Mucosa of rectum (tissue), 2 donors: ENCODE measurements at regions not wholly inside any gene's neighbourhood (a gene's known extent, or its start where the extent isn't known, plus 50 kb on each side); places are given as distances from the start of the nearest gene placed in this dataset.

Experiments used
- H3K27ac ChIP-seq, 2 donors: one replicate each; pipeline ENCODE4 v1.7.0; 2013; ENCODE audit warnings: inconsistent platforms in 2 of 2, low read depth in 2 of 2, low read length in 2 of 2
- H3K27me3 ChIP-seq, 2 donors: one replicate each; pipeline ENCODE4 v1.7.0; 2013; ENCODE audit warnings: low read length in 2 of 2; ENCODE audit not compliant: control insufficient read depth in 2 of 2, insufficient read depth in 2 of 2
- H3K36me3 ChIP-seq, 2 donors: one replicate each; pipeline ENCODE4 v1.7.0; 2013; ENCODE audit warnings: low read length in 2 of 2; ENCODE audit not compliant: control insufficient read depth in 2 of 2, insufficient read depth in 2 of 2
- H3K4me1 ChIP-seq, 2 donors: one replicate each; pipeline ENCODE4 v1.7.0; 2013; ENCODE audit warnings: low read length in 2 of 2, mild to moderate bottlenecking in 1 of 2; ENCODE audit not compliant: control insufficient read depth in 2 of 2, insufficient read depth in 2 of 2
- H3K4me3 ChIP-seq, 2 donors: one replicate each; pipeline ENCODE4 v1.7.0; 2013; ENCODE audit warnings: low read length in 2 of 2
- H3K9ac ChIP-seq, 2 donors: one replicate each; pipeline ENCODE4 v1.7.0; 2013; ENCODE audit warnings: low read length in 2 of 2, low read depth in 1 of 2, mild to moderate bottlenecking in 1 of 2
- H3K9me3 ChIP-seq, 2 donors: one replicate each; pipeline ENCODE4 v1.7.0; 2013; ENCODE audit warnings: low read length in 2 of 2; ENCODE audit not compliant: control insufficient read depth in 2 of 2
- donor health status: healthy.
- donor health status: Normal muscosa, but diverticular disease.

DNA sequence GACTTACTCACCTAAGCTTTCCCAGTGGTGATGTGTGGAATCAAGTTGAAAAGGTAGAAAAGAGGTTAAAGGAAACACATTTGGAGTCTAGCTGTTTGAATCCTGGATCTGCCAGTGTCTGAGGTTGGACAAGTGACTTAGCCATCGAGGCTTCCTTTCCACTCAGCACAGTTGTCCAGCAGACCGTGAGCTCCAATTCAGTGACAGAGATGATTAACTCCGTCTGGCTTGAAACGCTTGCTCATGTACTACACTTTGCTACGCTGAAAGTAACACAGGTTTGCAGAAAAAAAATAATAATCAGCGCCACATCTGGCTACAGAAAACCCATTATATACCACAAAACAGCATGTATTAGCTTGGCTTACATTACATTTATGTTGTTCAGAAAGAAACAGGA, 364.9 kb upstream of the MCTP2 start:
- H3K4me1 ChIP-seq, result no peaks in the 10 kb centered on the region
- H3K4me3 ChIP-seq, result no peak overlapping the region
- H3K27ac ChIP-seq, result no peak overlapping the region
- no peaks in the 10 kb centered on the region for H3K9me3 ChIP-seq
- no peaks in the 10 kb centered on the region for H3K27me3 ChIP-seq
- H3K36me3 ChIP-seq, result no peaks in the 10 kb centered on the region
- no peak overlapping the region for H3K9ac ChIP-seq

DNA sequence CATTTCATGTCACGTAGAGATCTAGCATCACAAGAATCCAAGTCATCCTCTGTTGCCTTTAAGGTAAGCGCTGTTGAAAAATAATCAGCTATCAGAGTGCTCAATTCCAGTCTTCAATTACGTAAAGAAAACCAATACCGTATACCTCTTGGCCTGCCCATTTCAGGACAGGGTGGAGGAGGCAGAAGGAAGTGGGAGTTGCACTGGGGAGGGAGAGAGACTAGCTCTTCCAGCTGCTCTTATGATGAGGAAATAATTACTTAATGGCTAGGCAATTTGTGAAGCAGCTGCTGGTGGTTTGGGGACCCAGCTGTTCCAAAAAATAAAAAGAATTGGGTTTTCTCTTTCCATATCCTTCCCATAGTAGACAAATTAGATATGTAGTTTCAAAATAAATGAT, 365.8 kb upstream of the MCTP2 start:
- Histone ChIP-seq H3K36me3 (no peaks in the 10 kb centered on the region), H3K27me3 (no peaks in the 10 kb centered on the region), H3K9me3 (no peaks in the 10 kb centered on the region), H3K9ac (no peak overlapping the region), H3K27ac (peak overlapping the region in 1 of 2 donors; percentile 39), H3K4me1 (no peaks in the 10 kb centered on the region), H3K4me3 (no peak overlapping the region)

DNA sequence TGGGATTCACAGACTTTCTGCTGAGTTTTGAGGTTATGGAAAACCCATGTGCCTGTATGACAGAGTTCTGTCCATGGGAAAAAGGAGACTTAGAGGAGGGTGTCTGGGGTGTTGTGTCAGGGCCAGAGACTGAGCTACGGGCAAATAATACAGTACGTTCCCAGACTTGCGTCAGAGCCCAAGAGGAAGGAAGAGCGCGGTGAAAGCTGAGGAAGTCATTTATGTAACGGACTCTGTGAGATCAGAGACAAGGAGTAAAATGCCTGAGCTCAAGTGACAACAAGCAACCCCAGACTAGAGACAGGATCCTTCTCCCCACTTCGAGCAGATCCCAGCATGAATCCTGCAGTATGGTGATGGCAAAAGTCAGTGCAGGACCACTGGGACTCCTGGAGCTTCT, 368.6 kb upstream of the MCTP2 start:
- Histone ChIP-seq H3K9ac (no peak overlapping the region), H3K27me3 (no peaks in the 10 kb centered on the region), H3K9me3 (no peaks in the 10 kb centered on the region), H3K4me3 (no peak overlapping the region), H3K27ac (peak overlapping the region in 1 of 2 donors; percentile 32), H3K36me3 (no peaks in the 10 kb centered on the region), H3K4me1 (no peaks in the 10 kb centered on the region)

DNA sequence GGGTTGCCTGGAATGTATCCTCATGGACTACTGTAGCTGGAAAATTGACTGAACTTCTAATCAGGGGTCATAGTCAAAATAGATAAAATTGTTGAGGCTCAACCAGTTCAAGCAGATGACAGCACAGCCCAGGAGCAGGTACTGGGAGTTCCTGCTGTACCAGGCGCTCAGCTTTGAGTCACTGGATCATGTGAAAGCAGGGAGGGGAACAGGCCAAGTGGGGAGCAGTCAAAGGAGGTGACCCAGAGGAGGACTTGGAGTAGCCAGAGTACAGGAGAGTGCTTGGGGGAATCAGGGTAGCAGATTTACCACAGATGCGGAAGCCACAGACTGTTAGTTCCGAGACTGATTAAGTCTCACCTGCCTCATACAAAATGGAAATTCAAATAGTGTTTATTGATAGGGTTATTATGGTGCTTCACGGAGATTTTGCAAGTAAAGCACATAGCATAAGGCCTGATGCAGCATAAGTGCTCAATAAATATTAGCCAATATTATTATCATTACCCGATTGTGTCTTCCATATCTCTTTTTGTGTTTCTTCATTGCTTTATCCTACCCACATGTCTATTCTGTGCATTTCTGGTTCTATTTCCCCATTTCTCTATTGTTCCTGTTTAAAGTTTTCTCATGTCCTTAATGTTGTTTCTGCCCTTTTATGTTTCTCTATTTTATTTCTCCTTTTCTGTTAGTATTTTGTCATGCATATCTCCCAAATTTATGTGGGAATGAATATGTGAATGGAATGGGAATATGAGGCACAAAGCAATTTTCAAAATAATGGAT, 369.2 kb upstream of the MCTP2 start:
- H3K9me3 ChIP-seq, result no peaks in the 10 kb centered on the region
- H3K9ac ChIP-seq, result no peak overlapping the region
- no peaks in the 10 kb centered on the region for H3K4me1 ChIP-seq
- H3K4me3 ChIP-seq, result no peak overlapping the region
- H3K36me3 ChIP-seq, result no peaks in the 10 kb centered on the region
- H3K27me3 ChIP-seq, result no peaks in the 10 kb centered on the region
- H3K27ac ChIP-seq, result peak overlapping the region in 1 of 2 donors; percentile 25

DNA sequence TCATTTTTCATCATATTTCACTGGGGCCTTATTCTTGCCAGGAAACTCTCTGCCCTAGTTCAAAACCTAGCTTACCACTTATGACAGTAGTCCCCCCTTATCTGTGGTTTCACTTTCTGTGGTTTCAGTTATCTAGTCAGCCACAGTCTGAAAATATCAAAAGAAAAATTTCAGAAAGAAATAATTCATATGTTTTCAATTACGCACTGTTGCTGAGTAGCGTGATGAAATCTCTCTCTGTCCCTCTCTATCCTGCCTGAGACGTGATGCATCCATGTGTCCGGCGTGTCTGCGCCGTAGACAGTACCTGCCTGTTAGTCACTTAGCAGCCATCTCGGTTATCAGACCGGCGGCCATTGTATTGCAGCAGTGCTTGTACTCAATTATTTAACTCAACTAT, 369.9 kb upstream of the MCTP2 start:
- no peaks in the 10 kb centered on the region for H3K36me3 ChIP-seq
- no peaks in the 10 kb centered on the region for H3K9me3 ChIP-seq
- H3K27me3 ChIP-seq, result no peaks in the 10 kb centered on the region
- H3K9ac ChIP-seq, result no peak overlapping the region
- no peak overlapping the region for H3K4me3 ChIP-seq
- H3K27ac ChIP-seq, result no peak overlapping the region
- no peaks in the 10 kb centered on the region for H3K4me1 ChIP-seq

DNA sequence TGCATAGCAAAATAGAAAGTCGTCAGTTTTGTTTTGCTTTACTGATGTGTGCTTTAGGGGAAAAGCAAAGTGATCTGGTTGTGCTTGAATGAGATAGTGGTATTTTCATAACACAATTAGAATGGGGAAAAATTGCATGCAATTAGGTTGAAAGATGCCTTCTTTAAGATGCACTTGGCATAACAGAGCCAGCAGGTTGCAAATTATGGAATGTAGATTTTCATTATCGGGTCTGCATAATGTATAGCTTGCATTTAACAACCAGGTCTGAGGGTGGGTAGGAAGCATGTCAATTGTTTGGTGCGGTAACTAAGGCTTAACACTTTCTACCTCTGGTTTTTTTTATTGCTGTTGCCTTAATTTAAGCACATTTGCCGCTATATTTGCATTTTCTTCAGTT, 370.7 kb upstream of the MCTP2 start:
- Histone ChIP-seq H3K4me3 (no peak overlapping the region), H3K27me3 (no peaks in the 10 kb centered on the region), H3K9me3 (no peaks in the 10 kb centered on the region), H3K27ac (no peak overlapping the region), H3K4me1 (no peaks in the 10 kb centered on the region), H3K36me3 (no peaks in the 10 kb centered on the region), H3K9ac (no peak overlapping the region)

DNA sequence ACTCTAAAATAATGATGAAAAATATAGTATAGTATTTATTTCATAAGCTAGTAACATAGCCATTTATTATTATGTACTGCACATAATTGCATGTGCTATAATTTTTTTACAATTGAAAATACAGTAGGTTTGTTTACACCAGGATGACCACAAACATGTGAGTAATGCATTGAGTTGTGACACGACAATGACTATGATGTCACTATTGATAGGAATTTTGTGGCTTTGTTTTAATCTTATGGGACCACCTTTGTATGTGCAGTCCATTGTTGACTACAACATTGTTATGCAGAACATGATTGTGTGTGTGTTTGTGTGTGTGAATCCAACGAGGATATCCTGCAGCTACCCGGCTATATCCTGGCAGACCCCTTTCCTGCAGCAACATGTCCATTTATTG, 372.2 kb upstream of the MCTP2 start:
- Histone ChIP-seq H3K4me1 (no peaks in the 10 kb centered on the region), H3K4me3 (no peak overlapping the region), H3K9me3 (no peaks in the 10 kb centered on the region), H3K27ac (no peak overlapping the region), H3K27me3 (no peaks in the 10 kb centered on the region), H3K9ac (no peak overlapping the region), H3K36me3 (no peaks in the 10 kb centered on the region)

DNA sequence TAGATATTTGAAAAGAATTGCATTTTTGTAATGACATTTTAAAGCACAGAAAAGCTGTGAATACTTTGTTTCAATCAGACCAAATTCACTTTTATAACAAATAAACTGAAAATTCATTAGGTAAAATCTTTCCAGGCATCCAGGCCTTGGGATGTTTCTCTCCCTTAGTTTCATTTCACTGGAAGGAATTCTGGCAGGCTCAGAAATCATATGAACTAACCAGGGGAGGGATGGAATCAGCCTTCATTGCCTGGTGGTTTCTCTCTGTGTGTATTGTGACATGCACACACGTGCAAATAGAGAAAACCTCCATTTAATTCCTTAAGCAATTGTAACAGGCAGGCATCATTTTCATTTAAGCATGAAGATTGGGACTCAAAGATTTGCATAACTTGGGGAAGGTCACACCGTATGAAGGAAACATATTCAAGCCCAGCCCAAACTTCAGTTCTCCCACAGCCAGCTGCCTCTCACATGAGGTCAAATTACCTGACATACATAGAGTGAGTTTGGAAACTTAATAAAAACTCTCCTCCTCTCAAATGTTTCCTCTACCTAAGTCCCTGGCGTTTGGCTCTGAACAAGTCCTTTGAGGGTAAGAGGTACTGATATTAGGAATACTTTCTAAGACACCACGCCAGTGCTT, 376.1 kb upstream of the MCTP2 start:
- Histone ChIP-seq H3K27me3 (no peaks in the 10 kb centered on the region), H3K4me3 (no peak overlapping the region), H3K36me3 (no peaks in the 10 kb centered on the region), H3K4me1 (no peaks in the 10 kb centered on the region), H3K9me3 (no peaks in the 10 kb centered on the region), H3K9ac (no peak overlapping the region), H3K27ac (no peak overlapping the region)

DNA sequence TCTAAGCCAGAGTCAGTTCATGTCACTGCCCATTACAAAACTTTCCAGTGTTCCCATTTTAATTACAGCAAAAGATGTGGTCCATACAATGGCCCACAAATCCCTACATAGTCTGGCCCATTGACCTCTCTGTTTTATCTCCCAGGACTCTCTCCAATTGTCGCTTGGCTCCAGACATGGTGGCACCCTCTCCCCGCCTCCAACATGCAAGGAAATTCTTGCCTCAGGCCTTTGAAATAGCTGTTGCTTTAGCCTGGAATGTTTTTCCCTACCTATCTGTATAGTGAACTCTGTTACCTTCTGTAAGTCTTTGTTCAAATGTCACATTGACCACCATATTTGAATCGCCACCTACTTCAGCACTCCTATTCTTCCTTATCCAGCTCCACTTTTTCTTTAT, 377.3 kb upstream of the MCTP2 start:
- Histone ChIP-seq H3K4me1 (no peaks in the 10 kb centered on the region), H3K9me3 (no peaks in the 10 kb centered on the region), H3K4me3 (no peak overlapping the region), H3K36me3 (no peaks in the 10 kb centered on the region), H3K27ac (no peak overlapping the region), H3K27me3 (no peaks in the 10 kb centered on the region), H3K9ac (no peak overlapping the region)

DNA sequence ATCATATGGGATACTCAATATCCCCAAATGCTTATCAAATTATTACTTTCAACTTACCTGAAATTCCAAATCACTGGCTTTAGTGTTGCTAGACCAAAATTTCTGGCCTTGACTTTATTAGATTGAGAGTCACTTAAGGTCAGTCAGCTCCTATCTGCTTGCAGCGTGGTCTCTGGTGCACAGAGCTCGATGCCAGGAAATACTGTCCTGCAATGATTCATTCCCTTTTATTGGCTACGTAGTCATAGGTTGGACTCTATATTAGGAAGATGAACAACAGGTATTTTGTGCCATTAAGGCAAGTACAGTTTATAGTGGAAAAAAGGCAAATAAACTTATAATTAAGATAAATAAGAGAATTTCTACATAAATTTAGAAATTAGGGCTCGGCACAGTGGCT, 378.6 kb upstream of the MCTP2 start:
- Histone ChIP-seq H3K9me3 (no peaks in the 10 kb centered on the region), H3K27me3 (no peaks in the 10 kb centered on the region), H3K36me3 (no peaks in the 10 kb centered on the region), H3K4me1 (no peaks in the 10 kb centered on the region), H3K9ac (no peak overlapping the region), H3K4me3 (no peak overlapping the region), H3K27ac (no peak overlapping the region)
